CD14-positive monocyte (primary cell): ENCODE measurements at regions not wholly inside any gene's neighbourhood (a gene's known extent, or its start where the extent isn't known, plus 50 kb on each side); places are given as distances from the start of the nearest gene placed in this dataset.

Source experiments
- DNase-seq, 3 donors: peaks; one replicate each; pipeline ENCODE4 v3.0.0-alpha.2; 2011 to 2022
- H2AFZ ChIP-seq: 2 replicates; pipeline ENCODE4 v1.6.0; 2012; ENCODE audit warnings: mild to moderate bottlenecking, low read depth, low read length, inconsistent platforms; ENCODE audit not compliant: insufficient read depth, poor library complexity, severe bottlenecking
- H3K27ac ChIP-seq, 2 donors: 1 replicate in 1 of 2; 2 replicates in 1 of 2; pipeline ENCODE4 v1.5.1; 2012 to 2013; ENCODE audit warnings: low read length in 2 of 2, control low read depth in 1 of 2, inconsistent platforms in 1 of 2, low read depth in 1 of 2, mild to moderate bottlenecking in 1 of 2
- H3K27me3 ChIP-seq, 2 donors: one replicate each; pipeline versions ENCODE4 v1.6.0 to v1.6.1; 2011 to 2013; ENCODE audit warnings: low read length in 2 of 2; ENCODE audit not compliant: control insufficient read depth in 2 of 2, insufficient read depth in 2 of 2
- H3K36me3 ChIP-seq, 2 donors: replicated peaks in 1 of 2; 1 replicate in 1 of 2; 2 replicates in 1 of 2; pipeline versions ENCODE4 v1.5.1 to v1.6.1; 2012 to 2013; ENCODE audit warnings: low read length in 2 of 2, control low read depth in 1 of 2, inconsistent platforms in 1 of 2, mild to moderate bottlenecking in 1 of 2; ENCODE audit not compliant: insufficient read depth in 2 of 2, control insufficient read depth in 1 of 2
- H3K4me1 ChIP-seq, 2 donors: 1 replicate in 1 of 2; 2 replicates in 1 of 2; pipeline versions ENCODE4 v1.5.1 to v1.6.1; 2012 to 2013; ENCODE audit warnings: low read length in 2 of 2, control low read depth in 1 of 2, inconsistent platforms in 1 of 2, mild to moderate bottlenecking in 1 of 2, moderate library complexity in 1 of 2; ENCODE audit not compliant: insufficient read depth in 2 of 2, control insufficient read depth in 1 of 2
- H3K4me2 ChIP-seq: replicated peaks from 2 replicates; pipeline ENCODE3; 2012; ENCODE audit warnings: low read length, moderate library complexity, mild to moderate bottlenecking; ENCODE audit not compliant: poor library complexity, severe bottlenecking; ENCODE audit errors: extremely low read depth
- H3K4me3 ChIP-seq, 3 experiments: fragments of 200-600 bp in 1 of 3; sonication (generic) in 1 of 3; replicated peaks in 1 of 3; 1 replicate in 2 of 3; 2 replicates in 1 of 3; pipeline ENCODE4 v1.5.1; 2011 to 2013; ENCODE audit warnings: low read length in 3 of 3, mild to moderate bottlenecking in 3 of 3, control low read depth in 2 of 3, low read depth in 2 of 3, inconsistent platforms in 1 of 3, moderate library complexity in 1 of 3
- H3K79me2 ChIP-seq: 2 replicates; pipeline ENCODE4 v1.6.0; 2012; ENCODE audit warnings: mild to moderate bottlenecking, control low read depth, inconsistent platforms, low read length, moderate library complexity; ENCODE audit not compliant: insufficient read depth
- H3K9ac ChIP-seq: 2 replicates; pipeline ENCODE4 v1.6.0; 2017; ENCODE audit warnings: low read length, mild to moderate bottlenecking; ENCODE audit not compliant: insufficient read depth, poor library complexity, severe bottlenecking
- H3K9me3 ChIP-seq, 2 donors: replicated peaks in 1 of 2; 1 replicate in 1 of 2; 2 replicates in 1 of 2; pipeline versions ENCODE4 v1.5.1 to v1.6.1; 2012 to 2013; ENCODE audit warnings: low read length in 2 of 2, control low read depth in 1 of 2; ENCODE audit not compliant: control insufficient read depth in 1 of 2, insufficient read depth in 1 of 2
- H4K20me1 ChIP-seq: 2 replicates; pipeline ENCODE4 v1.6.0; 2012; ENCODE audit warnings: mild to moderate bottlenecking, low read length, control low read depth, moderate library complexity; ENCODE audit not compliant: insufficient read depth
- H3K27ac Mint-ChIP-seq, 7 donors: one replicate each; pipeline ENCODE4 v1.8.0; 2020; ENCODE audit warnings: mild to moderate bottlenecking in 7 of 7, mixed read lengths in 7 of 7, moderate library complexity in 6 of 7, inconsistent platforms in 2 of 7
- H3K27me3 Mint-ChIP-seq, 3 donors: one replicate each; pipeline ENCODE4 v1.8.0; 2021 to 2022; ENCODE audit warnings: low read depth in 3 of 3, mild to moderate bottlenecking in 3 of 3, mixed read lengths in 3 of 3, moderate library complexity in 3 of 3, inconsistent platforms in 1 of 3
- H3K36me3 Mint-ChIP-seq, 2 donors: one replicate each; pipeline ENCODE4 v1.8.0; 2020; ENCODE audit warnings: mixed read lengths in 2 of 2, inconsistent platforms in 1 of 2, mild to moderate bottlenecking in 1 of 2
- H3K4me1 Mint-ChIP-seq: one replicate; pipeline ENCODE4 v1.8.0; 2020; ENCODE audit warnings: mild to moderate bottlenecking, mixed read lengths
- H3K4me3 Mint-ChIP-seq, 2 donors: one replicate each; pipeline ENCODE4 v1.8.0; 2020; ENCODE audit warnings: mild to moderate bottlenecking in 2 of 2, mixed read lengths in 2 of 2, moderate library complexity in 1 of 2
- H3K9me3 Mint-ChIP-seq, 7 donors: one replicate each; pipeline ENCODE4 v1.8.0; 2020 to 2022; ENCODE audit warnings: mixed read lengths in 7 of 7, mild to moderate bottlenecking in 6 of 7, moderate library complexity in 6 of 7, inconsistent platforms in 2 of 7
- CTCF ChIP-seq: fragments of 200-600 bp; IDR thresholded peaks from one replicate; pipeline ENCODE4 v1.8.0; 2022; ENCODE audit warnings: antibody characterized with exemption, mild to moderate bottlenecking
- WGBS: methylation state at CpG from one replicate; pipeline ENCODE4 v1.1.5; 2013; ENCODE audit warnings: missing lambda C conversion rate; ENCODE audit not compliant: insufficient coverage; 5-methylcytosine and 5-hydroxymethylcytosine counted together
- intact Hi-C, 2 donors: fragments of 100-400 bp; cut with micrococcal nuclease; formaldehyde crosslinking; loops; one replicate each; pipeline versions ENCODE4 v1.15.0 to v1.15.1; 2023

- Histone ChIP-seq H3K36me3 (no peaks in the 10 kb centered on the region), H3K27me3 (peaks cover 0 to 2% of the 10 kb centered on the region in 2 donors), H2AFZ (no peak overlapping the region), H3K79me2 (no peaks in the 10 kb centered on the region), H3K4me3 (no peak overlapping the region), H4K20me1 (no peaks in the 10 kb centered on the region), H3K4me2 (no peak overlapping the region), H3K9me3 (peaks cover 28 to 61% of the 10 kb centered on the region in 2 donors), H3K9ac (no peak overlapping the region), H3K4me1 (no peaks in the 10 kb centered on the region), H3K27ac (no peak overlapping the region)
- Mint-ChIP-seq H3K36me3 (peaks cover 0 to 7% of the 10 kb centered on the region in 2 donors), H3K27ac (no peak overlapping the region), H3K4me3 (no peak overlapping the region), H3K27me3 (peaks cover 6 to 14% (median 7%) of the 10 kb centered on the region in 3 donors), H3K4me1 (no peaks in the 10 kb centered on the region), H3K9me3 (peaks cover 32 to 66% (median 58%) of the 10 kb centered on the region in 7 donors)
- no peak for TF ChIP-seq CTCF
- 100% methylated on average over 2 of the region's 2 CpGs for WGBS
- intact Hi-C loops, result no loop called here
- DNase-seq, result no peak
Observed at GRCh38 chr9:129514891-129515290, 106.0 kb downstream of the C9orf50 start.

- H3K27ac ChIP-seq, result no peak overlapping the region
- peaks cover 7 to 14% (median 8%) of the 10 kb centered on the region in 3 donors for H3K27me3 Mint-ChIP-seq
- no peak for DNase-seq
- H3K4me1 ChIP-seq, result no peaks in the 10 kb centered on the region
- H3K9me3 ChIP-seq, result peaks cover 28 to 61% of the 10 kb centered on the region in 2 donors
- no peak overlapping the region for H3K27ac Mint-ChIP-seq
- no peak for TF ChIP-seq CTCF
- intact Hi-C loops, result no loop called here
- H4K20me1 ChIP-seq, result no peaks in the 10 kb centered on the region
- peaks cover 0 to 7% of the 10 kb centered on the region in 2 donors for H3K36me3 Mint-ChIP-seq
- H3K9me3 Mint-ChIP-seq, result peaks cover 32 to 68% (median 58%) of the 10 kb centered on the region in 7 donors
- no peak overlapping the region for H2AFZ ChIP-seq
- H3K4me3 Mint-ChIP-seq, result no peak overlapping the region
- H3K4me2 ChIP-seq, result no peak overlapping the region
- peaks cover 0 to 2% of the 10 kb centered on the region in 2 donors for H3K27me3 ChIP-seq
- H3K36me3 ChIP-seq, result no peaks in the 10 kb centered on the region
- WGBS, result 60% methylated on average over 1 of the region's 3 CpGs
- no peak overlapping the region for H3K9ac ChIP-seq
- no peaks in the 10 kb centered on the region for H3K79me2 ChIP-seq
- no peaks in the 10 kb centered on the region for H3K4me1 Mint-ChIP-seq
- H3K4me3 ChIP-seq, result no peak overlapping the region
Observed at GRCh38 chr9:129514497-129514867, 106.4 kb downstream of the C9orf50 start.
